IMR-90 (cell line): ENCODE measurements at regions not wholly inside any gene's neighbourhood (a gene's known extent, or its start where the extent isn't known, plus 50 kb on each side); places are given as distances from the start of the nearest gene placed in this dataset.

Source experiments
- ATAC-seq: fragments of 200-7000 bp; cut with Tn5 transposase; 2 replicates; pipeline ENCODE4 v1.9.1; 2020; ENCODE audit warnings: low read depth, mild to moderate bottlenecking, moderate library complexity
- BruUV-seq: library from RNA; stranded (reverse); fragments of 400-500 nt; replicated peaks from 2 replicates; lab custom pipeline; 2021; lab: Mats Ljungman, UMichigan
- CTCF ChIA-PET: fragments of 300-600 bp; formaldehyde crosslinking; extraction: SDS; loops from one replicate; lab custom pipeline; 2021; ENCODE audit warnings: antibody characterized with exemption; lab: Yijun Ruan, JAX
- POLR2A ChIA-PET: fragments of 300-600 bp; sonication (Branson Sonifier 250); formaldehyde crosslinking; loops from one replicate; lab custom pipeline; 2022; ENCODE audit warnings: antibody characterized with exemption; ENCODE audit not compliant: unreplicated experiment; lab: Charles Lee
- DNase-seq: peaks from one replicate; pipeline ENCODE4 v3.0.0; 2013
- H2AFZ ChIP-seq: replicated peaks from 2 replicates; pipeline ENCODE3; 2013; ENCODE audit warnings: low read length, mild to moderate bottlenecking; ENCODE audit not compliant: poor library complexity
- H2AK5ac ChIP-seq: 2 replicates; pipeline ENCODE4 v1.6.1; 2013; ENCODE audit warnings: low read depth, low read length, inconsistent platforms
- H2AK9ac ChIP-seq: replicated peaks from 2 replicates; pipeline ENCODE3; 2013; ENCODE audit warnings: mild to moderate bottlenecking, low read depth, low read length, moderate library complexity; ENCODE audit not compliant: poor library complexity
- H2BK120ac ChIP-seq: 2 replicates; pipeline ENCODE4 v1.6.1; 2013; ENCODE audit warnings: low read depth, low read length, inconsistent platforms
- H2BK15ac ChIP-seq: 3 replicates; pipeline ENCODE4 v1.6.1; 2013; ENCODE audit warnings: low read depth, low read length, inconsistent platforms
- H2BK20ac ChIP-seq: 2 replicates; pipeline ENCODE4 v1.6.1; 2013; ENCODE audit warnings: low read depth, mild to moderate bottlenecking, inconsistent platforms, low read length, moderate library complexity
- H2BK5ac ChIP-seq: 2 replicates; pipeline ENCODE4 v1.6.1; 2013; ENCODE audit warnings: mild to moderate bottlenecking, low read depth, low read length, inconsistent platforms; ENCODE audit not compliant: poor library complexity, severe bottlenecking
- H3K14ac ChIP-seq: replicated peaks from 2 replicates; pipeline ENCODE4 v1.6.1; 2013; ENCODE audit warnings: low read depth, low read length, inconsistent platforms
- H3K18ac ChIP-seq: 2 replicates; pipeline ENCODE4 v1.6.1; 2013; ENCODE audit warnings: low read depth, low read length, control low read depth
- H3K23ac ChIP-seq: 2 replicates; pipeline ENCODE4 v1.6.1; 2013; ENCODE audit warnings: low read depth, low read length, inconsistent platforms
- H3K27ac ChIP-seq: 2 replicates; pipeline ENCODE4 v1.5.1; 2013; ENCODE audit warnings: mild to moderate bottlenecking, control low read depth, low read length; ENCODE audit not compliant: insufficient read depth
- H3K27me3 ChIP-seq: 2 replicates; pipeline ENCODE4 v1.6.1; 2013; ENCODE audit warnings: low read length; ENCODE audit not compliant: control insufficient read depth, insufficient read depth
- H3K36me3 ChIP-seq: 2 replicates; pipeline ENCODE4 v1.6.1; 2013; ENCODE audit warnings: low read length, mixed read lengths; ENCODE audit not compliant: control insufficient read depth, insufficient read depth
- H3K4ac ChIP-seq: 2 replicates; pipeline ENCODE4 v1.6.1; 2013; ENCODE audit warnings: low read depth, low read length, inconsistent platforms
- H3K4me1 ChIP-seq: 2 replicates; pipeline ENCODE4 v1.6.1; 2013; ENCODE audit warnings: low read length, mixed read lengths; ENCODE audit not compliant: control insufficient read depth, insufficient read depth
- H3K4me2 ChIP-seq: 2 replicates; pipeline ENCODE4 v1.6.1; 2013; ENCODE audit warnings: low read depth, mild to moderate bottlenecking, control low read depth, low read length, moderate library complexity
- H3K4me3 ChIP-seq: 2 replicates; pipeline ENCODE4 v1.5.1; 2013; ENCODE audit warnings: low read depth, mild to moderate bottlenecking, control low read depth, low read length, moderate library complexity; ENCODE audit not compliant: insufficient read depth
- H3K56ac ChIP-seq: 2 replicates; pipeline ENCODE4 v1.6.1; 2013; ENCODE audit warnings: low read length, inconsistent platforms; ENCODE audit not compliant: insufficient read depth; ENCODE audit errors: extremely low read depth
- H3K79me1 ChIP-seq, 2 experiments: 2 replicates each; pipeline ENCODE4 v1.6.1; 2013; ENCODE audit warnings: low read length in 2 of 2, inconsistent platforms in 1 of 2, low read depth in 1 of 2
- H3K9ac ChIP-seq: 2 replicates; pipeline ENCODE4 v1.6.1; 2013; ENCODE audit warnings: low read depth, low read length, control low read depth
- H3K9me1 ChIP-seq: 2 replicates; pipeline ENCODE4 v1.6.1; 2013; ENCODE audit warnings: low read length, inconsistent platforms; ENCODE audit not compliant: insufficient read depth
- H3K9me3 ChIP-seq: 2 replicates; pipeline ENCODE4 v1.6.1; 2013; ENCODE audit warnings: low read length; ENCODE audit not compliant: control insufficient read depth, insufficient read depth
- H4K20me1 ChIP-seq: 2 replicates; pipeline ENCODE4 v1.6.1; 2013; ENCODE audit warnings: low read length, inconsistent platforms; ENCODE audit not compliant: insufficient read depth
- H4K5ac ChIP-seq: 2 replicates; pipeline ENCODE4 v1.6.1; 2013; ENCODE audit warnings: mild to moderate bottlenecking, low read depth, low read length, control low read depth
- H4K8ac ChIP-seq, 2 experiments: 2 replicates each; pipeline ENCODE4 v1.6.1; 2013; ENCODE audit warnings: low read depth in 2 of 2, low read length in 2 of 2, control low read depth in 1 of 2, inconsistent platforms in 1 of 2
- H4K91ac ChIP-seq: 2 replicates; pipeline ENCODE4 v1.6.1; 2013; ENCODE audit warnings: low read depth, low read length, inconsistent platforms; ENCODE audit not compliant: insufficient read depth
- CHD1 ChIP-seq: IDR thresholded peaks from 2 replicates; pipeline ENCODE4 v1.6.1; 2012; ENCODE audit warnings: low read depth, low read length, improper control_type of control experiment
- MXI1 ChIP-seq: IDR thresholded peaks from 2 replicates; pipeline ENCODE4 v1.6.1; 2012; ENCODE audit warnings: low read depth, mild to moderate bottlenecking, low read length, moderate library complexity, borderline replicate concordance
- USF2 ChIP-seq: fragments of 150-350 bp; IDR thresholded peaks from 2 replicates; pipeline ENCODE4 v1.6.1; 2017; ENCODE audit warnings: mild to moderate bottlenecking, antibody characterized with exemption, low read length, low read depth
- WGBS, 2 experiments: methylation state at CpG; one replicate each; pipeline versions ENCODE4 v1.1.5 to v1.1.7; 2013; ENCODE audit warnings: missing lambda C conversion rate in 2 of 2; ENCODE audit not compliant: insufficient read length in 1 of 2; ENCODE audit errors: extremely low coverage in 2 of 2; 5-methylcytosine and 5-hydroxymethylcytosine counted together
- dilution Hi-C: fragments of 300-500 bp; cut with HindIII; formaldehyde crosslinking; loops from one replicate; pipeline ENCODE4 v1.14.3; 2018; ENCODE audit warnings: low sequenced_read_pairs; ENCODE audit not compliant: unreplicated experiment
- in situ Hi-C: fragments of 300-500 bp; cut with MboI; formaldehyde crosslinking; loops from 3 replicates; pipeline ENCODE4 v1.14.3; 2019; ENCODE audit warnings: low sequenced_read_pairs, inconsistent platforms, mixed read lengths
- intact Hi-C: fragments of 100-400 bp; cut with micrococcal nuclease; formaldehyde crosslinking; loops from 2 replicates; pipeline ENCODE4 v1.10.0; 2022

GRCh38 chr3:95215437-95215957 lies 1152.6 kb downstream of the NSUN3 start:
- Histone ChIP-seq H3K23ac (no peak overlapping the region), H4K91ac (no peak overlapping the region), H2BK5ac (no peak overlapping the region), H3K18ac (no peak overlapping the region), H4K20me1 (no peaks in the 10 kb centered on the region), H3K9me3 (no peaks in the 10 kb centered on the region), H2AFZ (no peak overlapping the region), H3K9me1 (no peaks in the 10 kb centered on the region), H3K4ac (no peak overlapping the region), H3K27me3 (no peaks in the 10 kb centered on the region), H3K14ac (no peak overlapping the region), H3K79me1 (no peaks in the 10 kb centered on the region), H3K4me1 (no peaks in the 10 kb centered on the region), H3K9ac (no peak overlapping the region), H2AK9ac (no peak overlapping the region), H3K4me2 (no peak overlapping the region), H2BK120ac (no peak overlapping the region), H4K8ac (no peak overlapping the region), H3K36me3 (no peaks in the 10 kb centered on the region), H3K27ac (no peak overlapping the region), H2BK15ac (no peak overlapping the region), H3K56ac (no peak overlapping the region), H2BK20ac (no peak overlapping the region), H2AK5ac (no peak overlapping the region), H3K4me3 (no peak overlapping the region), H4K5ac (no peak overlapping the region)
- WGBS, 2 experiments = no CpG with 5 or more reads among the region's 1 CpG
- DNase-seq (no peak), ATAC-seq (no peak)
- POLR2A ChIA-PET = no interaction called here
- no peak for TF ChIP-seq USF2
- no peak for TF ChIP-seq MXI1
- no peak for TF ChIP-seq CHD1
- in situ Hi-C loops (no loop called here), dilution Hi-C loops (no loop called here), intact Hi-C loops (no loop called here)
- no TSS peak for BruUV-seq
- CTCF ChIA-PET = no interaction called here
